MM.1S (cell line): ENCODE measurements at regions not wholly inside any gene's neighbourhood (a gene's known extent, or its start where the extent isn't known, plus 50 kb on each side); places are given as distances from the start of the nearest gene placed in this dataset.

ENCODE experiments used
- CTCF ChIP-seq: fragments of 300-600 bp; sonication (generic); IDR thresholded peaks from 2 replicates; pipeline ENCODE4 v1.5.1; 2016; ENCODE audit warnings: antibody characterized with exemption, low read length, mixed read lengths
- EZH2 ChIP-seq: fragments of 300-600 bp; sonication (generic); optimal IDR thresholded peaks from 2 replicates; pipeline ENCODE3; 2017; ENCODE audit warnings: low read depth, mild to moderate bottlenecking, antibody characterized with exemption, low read length, mixed read lengths
- EZH2phosphoT487 ChIP-seq: fragments of 300-600 bp; sonication (generic); IDR thresholded peaks from 2 replicates; pipeline ENCODE4 v1.6.1; 2018; ENCODE audit warnings: antibody characterized with exemption, low read length

DNA sequence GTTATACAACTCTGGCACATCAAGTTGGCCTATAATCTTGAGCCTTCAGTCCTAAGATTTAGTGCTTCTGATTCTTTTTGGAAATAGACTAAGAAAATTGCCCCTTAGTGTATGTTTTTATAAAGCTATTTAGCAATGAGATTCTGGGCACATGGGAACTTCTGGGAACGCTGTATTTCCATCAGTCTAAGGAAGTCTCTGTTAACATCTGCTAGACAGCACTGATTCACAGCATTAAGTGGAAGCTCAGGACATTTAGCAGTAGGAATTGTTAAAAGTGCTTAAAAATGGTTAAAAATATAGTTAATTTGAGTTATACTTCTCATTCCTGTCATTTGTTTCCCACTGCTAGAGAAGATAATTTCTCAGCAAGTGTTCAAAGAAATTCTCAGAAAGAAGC lies 579.1 kb downstream of the SLC16A7 start:
- TF ChIP-seq EZH2 (no peak), CTCF (no peak), EZH2phosphoT487 (no peak)
